ENCODE measurements at regions not wholly inside any gene's neighbourhood (a gene's known extent, or its start where the extent isn't known, plus 50 kb on each side); places are given as distances from the start of the nearest gene placed in this dataset.
"Not testable (repeated sequence)": the region's sequence is repeated elsewhere in the genome, so short reads cannot be mapped to it uniquely, and the experiment has no call there.

- TF ChIP-seq ZFX (IDR thresholded peaks at IDR 0.05; ENCODE audit: borderline replicate concordance) (no peak), CTCF (IDR thresholded peaks at IDR 0.05) (no peak)
- no peak overlapping the region for H3K27ac ChIP-seq
Observed at GRCh38 chr15:88995449-88995848, 82.3 kb upstream of the MFGE8 start.

- H3K27ac ChIP-seq = no peak overlapping the region
- TF ChIP-seq CTCF (IDR thresholded peaks at IDR 0.05) = no peak
- no peak for TF ChIP-seq ZFX (IDR thresholded peaks at IDR 0.05; ENCODE audit: borderline replicate concordance)
Observed at GRCh38 chr15:88997531-88997930, 84.4 kb upstream of the MFGE8 start.

- TF ChIP-seq CTCF (IDR thresholded peaks at IDR 0.05) = no peak
- TF ChIP-seq ZFX (IDR thresholded peaks at IDR 0.05; ENCODE audit: borderline replicate concordance) = no peak
- H3K27ac ChIP-seq = no peak overlapping the region
Observed at GRCh38 chr15:88998980-88999713, 86.0 kb upstream of the MFGE8 start.

- not testable (repeated sequence) for H3K27ac ChIP-seq
Observed at GRCh38 chr15:89001708-89002275, 86.5 kb upstream of the ABHD2 start.

- TF ChIP-seq CTCF (IDR thresholded peaks at IDR 0.05) = no peak
- TF ChIP-seq ZFX (IDR thresholded peaks at IDR 0.05; ENCODE audit: borderline replicate concordance) = no peak
- H3K27ac ChIP-seq = no peak overlapping the region
Observed at GRCh38 chr15:89002281-89002761, 85.9 kb upstream of the ABHD2 start.

GRCh38 chr15:89002830-89003229 lies 85.4 kb upstream of the ABHD2 start:
- TF ChIP-seq ZFX (IDR thresholded peaks at IDR 0.05; ENCODE audit: borderline replicate concordance) (no peak), CTCF (IDR thresholded peaks at IDR 0.05) (no peak)
- H3K27ac ChIP-seq = no peak overlapping the region

- no peak overlapping the region for H3K27ac ChIP-seq
- no peak for TF ChIP-seq ZFX (IDR thresholded peaks at IDR 0.05; ENCODE audit: borderline replicate concordance)
- no peak for TF ChIP-seq CTCF (IDR thresholded peaks at IDR 0.05)
Observed at GRCh38 chr15:89003865-89004725, 84.2 kb upstream of the ABHD2 start.
